HG02759 (cell line): ENCODE measurements at regions not wholly inside any gene's neighbourhood (a gene's known extent, or its start where the extent isn't known, plus 50 kb on each side); places are given as distances from the start of the nearest gene placed in this dataset.

Experiments
- ATAC-seq: cut with Tn5 transposase; IDR thresholded peaks from one replicate; pipeline ENCODE4 v1.9.1; 2021; ENCODE audit warnings: mild to moderate bottlenecking, moderate library complexity; ENCODE audit not compliant: unreplicated experiment

DNA sequence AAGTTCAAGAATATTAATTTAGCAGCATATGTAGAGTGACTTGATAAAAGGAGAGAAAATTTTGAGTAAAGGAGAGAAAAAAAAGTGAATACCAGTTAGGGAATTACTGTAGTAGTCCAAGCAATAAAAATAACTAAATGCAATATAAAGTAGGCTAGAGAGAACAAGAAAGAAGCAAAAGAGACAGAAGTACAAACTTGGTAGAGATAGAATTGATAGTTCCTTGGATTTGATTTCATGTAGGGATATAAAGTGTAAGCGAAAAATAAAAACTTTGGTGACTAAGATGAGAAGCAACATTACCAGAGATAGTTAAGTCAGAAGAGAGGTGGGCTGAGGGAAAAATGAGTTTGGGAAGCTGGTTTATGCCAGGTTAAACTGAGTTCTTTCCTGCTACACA, 252.4 kb downstream of the SEC23A start:
- no peak for ATAC-seq

- no peak for ATAC-seq
Observed at GRCh38 chr14:38848243-38848935, 254.6 kb downstream of the SEC23A start.

GRCh38 chr14:38847161-38847560, 255.9 kb downstream of the SEC23A start:
- ATAC-seq = no peak

DNA sequence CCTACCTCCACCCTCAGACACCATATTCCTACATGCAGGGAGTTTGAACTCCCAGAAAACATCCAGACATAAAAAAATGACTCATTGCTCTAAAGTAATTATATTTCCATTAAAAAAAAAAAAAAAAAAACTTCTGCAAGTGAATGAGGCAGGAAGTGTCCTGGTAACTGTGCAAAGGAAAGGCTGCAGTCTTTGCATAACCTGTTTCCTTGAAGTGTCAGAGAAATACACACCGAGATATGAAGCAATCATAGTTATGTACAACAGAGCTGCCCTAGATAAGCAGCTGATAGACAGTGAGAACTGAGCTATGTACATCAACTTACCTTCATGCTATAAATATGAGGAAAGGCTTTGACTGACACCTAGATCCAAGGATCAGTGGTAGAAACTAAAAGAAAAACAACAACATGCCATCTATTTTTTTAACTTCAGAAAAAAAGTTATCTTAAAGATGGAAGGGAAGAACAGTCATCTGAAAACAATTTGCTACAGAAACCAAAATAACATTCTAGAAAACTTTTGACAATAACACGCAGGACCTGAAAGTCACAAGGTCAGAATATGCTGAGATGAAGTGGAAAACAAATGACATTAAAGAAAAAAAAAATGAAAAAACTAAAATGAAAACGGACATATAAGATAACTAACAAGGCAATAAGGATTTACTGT, 263.2 kb downstream of the SEC23A start:
- ATAC-seq = no peak

DNA sequence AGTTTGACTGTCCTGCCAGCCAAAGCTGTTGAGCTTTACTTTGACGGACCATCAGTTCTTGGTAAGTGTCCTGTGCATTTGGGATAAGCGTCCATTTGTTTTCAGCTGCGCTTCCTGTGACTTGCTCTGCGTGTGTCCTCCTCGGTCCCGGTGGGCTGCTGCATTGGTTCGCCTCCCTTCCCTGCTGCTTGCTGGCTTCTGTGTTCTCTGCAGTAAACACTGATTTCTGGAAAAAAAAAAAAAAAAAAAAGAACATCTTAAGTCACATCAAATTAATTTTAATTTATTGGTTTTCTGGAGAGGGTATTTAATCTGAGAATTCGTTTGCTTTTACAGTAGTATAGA, 264.1 kb downstream of the SEC23A start:
- ATAC-seq = no peak

DNA sequence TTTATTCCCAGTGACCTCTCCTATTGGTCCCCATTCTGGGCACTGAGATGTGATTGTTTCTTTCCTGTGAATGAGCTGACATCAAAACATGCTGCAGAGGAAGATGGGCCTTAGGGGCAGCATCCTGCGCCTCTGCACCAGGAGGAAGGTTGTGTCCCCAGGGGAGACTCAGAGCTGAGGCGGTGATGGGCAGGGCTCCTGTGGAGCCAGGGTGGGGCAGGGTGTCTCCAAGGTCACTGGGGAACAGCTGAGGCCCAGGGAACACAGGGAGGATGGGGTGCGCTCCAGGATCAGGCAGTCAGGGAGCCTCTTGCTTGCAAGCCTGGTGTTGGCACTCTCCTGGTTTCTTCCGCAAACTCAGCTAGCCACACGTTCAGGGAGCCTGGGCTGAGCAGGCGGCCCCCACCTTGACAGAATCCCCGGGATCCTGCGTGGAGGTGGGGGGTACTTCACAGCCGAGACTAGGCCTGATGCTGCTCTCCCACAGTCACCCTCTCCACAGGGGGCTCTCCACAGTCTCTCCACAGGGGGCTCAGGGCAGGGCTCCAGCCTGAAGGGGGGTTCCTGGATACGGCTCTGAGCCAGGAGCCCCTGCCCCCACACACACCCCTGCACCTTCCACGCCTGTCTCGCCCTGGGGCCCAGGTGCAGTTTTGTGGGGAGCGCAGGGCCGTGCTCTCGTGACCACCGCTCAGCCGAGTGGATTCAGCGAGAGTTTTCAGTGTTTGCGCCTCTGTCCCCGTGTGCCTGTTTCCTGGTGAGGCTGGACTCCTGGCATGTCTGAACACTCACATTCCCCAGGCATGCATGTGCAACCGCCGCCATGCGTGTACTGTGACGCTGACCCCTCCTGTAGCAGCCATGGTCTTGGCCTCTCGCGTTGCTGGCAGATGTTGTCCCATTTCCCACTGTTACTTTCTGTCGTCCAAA, 264.7 kb downstream of the SEC23A start:
- ATAC-seq = no peak

GRCh38 chr14:38837343-38838048, 265.5 kb downstream of the SEC23A start:
- ATAC-seq = no peak

GRCh38 chr14:38836539-38836938, 266.5 kb downstream of the SEC23A start:
- ATAC-seq = no peak

GRCh38 chr14:38835874-38836273, 267.2 kb downstream of the SEC23A start:
- ATAC-seq = no peak

DNA sequence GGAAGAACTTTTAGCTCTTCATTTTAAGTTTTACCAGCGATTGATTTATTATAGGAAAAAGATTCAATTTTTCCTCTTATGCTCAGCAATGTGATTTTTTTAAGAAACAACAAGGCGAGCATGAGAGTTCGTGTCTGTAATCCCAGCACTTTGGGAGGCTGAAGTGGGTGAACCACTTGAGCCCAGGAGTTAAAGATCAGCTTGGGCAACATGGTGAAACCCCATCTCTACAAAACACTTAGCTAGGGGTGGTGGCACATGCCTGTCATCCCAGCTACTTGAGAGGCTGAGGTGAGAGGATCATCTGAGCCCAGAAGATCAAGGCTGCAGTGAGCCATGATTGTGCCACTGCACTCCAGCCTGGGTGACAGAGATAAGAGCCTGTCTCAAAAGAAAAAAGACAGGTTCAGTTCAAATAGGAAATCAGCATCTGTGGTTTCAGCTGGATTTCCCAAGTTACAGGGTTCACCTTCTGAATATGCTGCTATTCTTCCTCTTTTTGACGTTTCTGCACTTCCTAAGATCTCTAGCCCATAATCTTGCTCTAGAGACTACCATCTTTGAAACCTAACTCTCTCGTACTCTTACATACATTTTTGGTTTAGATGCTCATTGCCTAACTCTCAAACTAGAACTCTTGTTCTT, 274.7 kb downstream of the SEC23A start:
- ATAC-seq = no peak

DNA sequence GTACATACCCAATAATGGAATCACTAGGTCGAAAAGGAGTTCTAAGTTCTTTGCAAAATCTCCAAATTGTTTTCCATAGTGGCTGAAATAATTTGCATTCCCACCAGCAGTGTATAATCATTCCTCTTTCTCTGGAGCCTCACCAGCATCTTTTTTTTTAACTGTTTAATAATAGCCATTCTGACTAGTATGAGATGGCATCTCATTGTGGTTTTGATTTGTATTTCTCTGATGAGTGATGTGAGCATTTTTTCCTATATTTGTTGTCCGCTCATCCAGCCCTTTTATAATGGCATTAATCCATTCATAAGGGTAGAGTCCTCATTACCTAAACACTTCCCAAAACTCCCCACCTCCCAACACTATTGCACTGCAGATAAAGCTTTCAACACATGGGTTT, 278.3 kb downstream of the SEC23A start:
- no peak for ATAC-seq

GRCh38 chr14:38818555-38818954, 284.5 kb downstream of the SEC23A start:
- ATAC-seq = no peak

- ATAC-seq = no peak
Observed at GRCh38 chr14:38808734-38809455, 294.1 kb downstream of the SEC23A start.

GRCh38 chr14:38799671-38800070, 303.4 kb downstream of the SEC23A start:
- no peak for ATAC-seq

- no peak for ATAC-seq
Observed at GRCh38 chr14:38794677-38795076, 308.4 kb downstream of the SEC23A start.

DNA sequence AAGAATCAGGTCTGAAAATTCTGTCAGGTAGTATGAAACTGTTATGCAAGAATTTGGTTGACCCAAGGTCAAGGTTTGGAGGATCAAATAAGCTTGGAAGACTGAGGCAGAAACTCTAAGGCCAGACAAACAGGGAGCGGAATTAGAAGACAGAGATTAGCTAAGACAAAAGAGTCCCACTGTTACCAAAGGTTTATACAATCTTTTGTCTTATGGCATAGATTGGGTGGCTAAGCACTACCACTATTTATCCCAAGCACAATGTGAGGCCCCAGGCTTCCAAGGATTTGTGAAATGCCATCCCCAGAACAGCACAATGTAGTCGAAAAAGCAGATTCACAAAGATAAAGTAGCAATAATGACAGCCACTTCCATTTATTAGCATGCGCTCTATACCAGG, 311.2 kb downstream of the SEC23A start:
- ATAC-seq = no peak

DNA sequence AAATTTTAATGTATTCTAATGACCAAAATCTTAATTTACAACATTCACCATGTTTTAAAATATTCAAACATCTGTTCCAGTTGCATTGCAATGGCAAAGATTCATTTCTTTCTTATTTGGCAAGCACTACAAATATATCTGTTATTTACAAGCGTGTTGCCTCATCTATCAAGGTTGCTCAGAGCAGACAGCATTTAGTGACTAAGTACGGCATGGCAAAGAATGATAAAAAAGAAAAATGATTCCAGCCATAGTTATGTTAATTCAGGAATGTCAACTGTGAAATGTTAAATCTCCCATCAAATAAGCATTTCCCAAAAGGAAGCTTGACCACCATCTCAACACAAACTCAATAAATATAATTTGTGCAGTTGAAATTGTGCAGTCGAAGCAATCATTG, 312.1 kb downstream of the SEC23A start:
- ATAC-seq = no peak

- ATAC-seq = no peak
Observed at GRCh38 chr14:38789805-38790204, 313.2 kb downstream of the SEC23A start.

GRCh38 chr14:38788060-38788459, 315.0 kb downstream of the SEC23A start:
- ATAC-seq = no peak

DNA sequence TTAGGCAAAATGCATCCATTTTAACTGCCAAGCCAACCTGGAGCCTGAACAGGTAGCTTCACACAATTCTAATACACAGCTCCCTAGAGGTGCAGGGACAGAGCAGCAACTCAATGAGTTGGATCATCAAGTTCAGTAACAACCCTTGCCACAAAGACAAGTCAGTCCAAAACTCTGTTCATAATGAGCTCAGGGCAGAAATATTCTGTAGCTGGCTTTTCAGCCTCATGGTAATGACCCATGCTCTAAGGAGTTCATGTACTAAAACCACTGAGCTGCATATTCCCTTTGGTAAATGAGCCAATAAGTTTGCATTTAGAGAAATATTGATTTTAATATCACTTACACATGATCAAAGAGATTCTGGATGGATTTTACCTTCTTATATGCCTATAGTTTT, 316.1 kb downstream of the SEC23A start:
- no peak for ATAC-seq
